ENCODE measurements at regions not wholly inside any gene's neighbourhood (a gene's known extent, or its start where the extent isn't known, plus 50 kb on each side); places are given as distances from the start of the nearest gene placed in this dataset.
A peak's percentile ranks its signal among the peaks of the same experiment; 100 is the strongest.

DNA sequence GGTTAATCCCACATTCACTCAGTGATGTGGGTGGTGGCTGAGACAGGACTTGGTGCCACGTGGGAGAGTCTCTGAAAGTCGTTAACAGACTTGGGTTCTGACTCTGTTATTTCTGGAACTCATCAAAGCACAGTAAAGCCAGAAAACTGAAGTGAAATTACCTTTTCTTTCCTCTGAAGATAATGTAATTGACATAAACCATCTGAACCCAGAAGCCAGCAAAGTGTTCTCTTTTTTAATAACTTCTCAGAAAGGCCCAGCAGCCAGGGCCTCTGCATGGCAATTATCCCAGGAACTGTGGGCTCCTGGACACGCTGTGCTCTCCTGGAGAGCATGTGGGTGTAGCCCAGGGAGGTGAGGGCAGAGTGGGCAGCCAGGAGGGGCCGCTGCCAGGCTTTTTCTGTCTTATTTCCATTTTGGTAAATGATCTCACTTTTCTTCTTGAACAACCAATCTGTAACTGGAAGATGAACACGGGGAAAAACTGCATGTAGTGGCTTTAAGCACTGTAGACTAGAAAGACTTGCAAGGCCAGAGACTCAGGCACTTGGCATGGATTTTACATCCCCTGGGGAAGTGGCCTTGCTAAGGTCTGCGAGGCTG, 444.1 kb upstream of the TMEM132C start:
- H3K27me3 ChIP-seq (replicated peaks; ENCODE audit: insufficient read depth), result no peaks in the 10 kb centered on the region
- intact Hi-C loops (cut with DNase I), result no loop called here
- no peaks in the 10 kb centered on the region for H3K36me3 ChIP-seq
- H3K9me3 ChIP-seq, result no peaks in the 10 kb centered on the region
- TF ChIP-seq POLR2AphosphoS5 (IDR thresholded peaks at IDR 0.05), result peak; percentile 29
- TF ChIP-seq, protein P1, sequence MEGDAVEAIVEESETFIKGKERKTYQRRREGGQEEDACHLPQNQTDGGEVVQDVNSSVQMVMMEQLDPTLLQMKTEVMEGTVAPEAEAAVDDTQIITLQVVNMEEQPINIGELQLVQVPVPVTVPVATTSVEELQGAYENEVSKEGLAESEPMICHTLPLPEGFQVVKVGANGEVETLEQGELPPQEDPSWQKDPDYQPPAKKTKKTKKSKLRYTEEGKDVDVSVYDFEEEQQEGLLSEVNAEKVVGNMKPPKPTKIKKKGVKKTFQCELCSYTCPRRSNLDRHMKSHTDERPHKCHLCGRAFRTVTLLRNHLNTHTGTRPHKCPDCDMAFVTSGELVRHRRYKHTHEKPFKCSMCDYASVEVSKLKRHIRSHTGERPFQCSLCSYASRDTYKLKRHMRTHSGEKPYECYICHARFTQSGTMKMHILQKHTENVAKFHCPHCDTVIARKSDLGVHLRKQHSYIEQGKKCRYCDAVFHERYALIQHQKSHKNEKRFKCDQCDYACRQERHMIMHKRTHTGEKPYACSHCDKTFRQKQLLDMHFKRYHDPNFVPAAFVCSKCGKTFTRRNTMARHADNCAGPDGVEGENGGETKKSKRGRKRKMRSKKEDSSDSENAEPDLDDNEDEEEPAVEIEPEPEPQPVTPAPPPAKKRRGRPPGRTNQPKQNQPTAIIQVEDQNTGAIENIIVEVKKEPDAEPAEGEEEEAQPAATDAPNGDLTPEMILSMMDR (IDR thresholded peaks at IDR 0.05), result no peak
- TF ChIP-seq POLR2A (IDR thresholded peaks at IDR 0.05), result no peak
- DNase-seq (ENCODE audit: low spot score), result no peak
- no peak overlapping the region for H3K27ac ChIP-seq
- no peak overlapping the region for H3K4me3 ChIP-seq
- no peaks in the 10 kb centered on the region for H3K4me1 ChIP-seq (replicated peaks)
- 43% methylated on average over 6 of the region's 6 CpGs for WGBS

DNA sequence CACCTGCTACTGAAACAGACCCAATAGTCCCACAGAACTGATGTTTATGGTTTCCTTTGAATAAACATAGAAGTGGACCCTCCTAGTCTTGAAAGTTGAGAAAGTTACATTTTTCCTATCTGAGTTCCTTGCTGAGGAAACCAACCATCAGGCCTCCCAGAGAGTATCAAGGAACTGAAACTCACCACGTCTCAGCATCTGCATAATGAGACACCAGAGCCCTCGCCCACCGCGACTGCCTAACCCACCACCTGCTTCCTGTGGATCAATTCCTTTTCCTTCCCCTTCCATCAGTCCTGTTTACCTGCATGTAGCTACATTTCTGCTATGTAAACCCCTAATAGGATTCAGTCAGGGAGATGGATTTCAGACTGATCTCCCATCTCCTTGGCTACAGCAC, 443.2 kb upstream of the TMEM132C start:
- no peaks in the 10 kb centered on the region for H3K27me3 ChIP-seq (replicated peaks; ENCODE audit: insufficient read depth)
- H3K9me3 ChIP-seq, result no peaks in the 10 kb centered on the region
- TF ChIP-seq, protein P1 (IDR thresholded peaks at IDR 0.05), result no peak
- TF ChIP-seq POLR2AphosphoS5 (IDR thresholded peaks at IDR 0.05) (no peak), POLR2A (IDR thresholded peaks at IDR 0.05) (no peak)
- intact Hi-C loops (cut with DNase I), result no loop called here
- DNase-seq (ENCODE audit: low spot score), result no peak
- WGBS, result 79% methylated on average over 4 of the region's 4 CpGs
- H3K36me3 ChIP-seq, result no peaks in the 10 kb centered on the region
- no peaks in the 10 kb centered on the region for H3K4me1 ChIP-seq (replicated peaks)
- no peak overlapping the region for H3K4me3 ChIP-seq
- no peak overlapping the region for H3K27ac ChIP-seq

DNA sequence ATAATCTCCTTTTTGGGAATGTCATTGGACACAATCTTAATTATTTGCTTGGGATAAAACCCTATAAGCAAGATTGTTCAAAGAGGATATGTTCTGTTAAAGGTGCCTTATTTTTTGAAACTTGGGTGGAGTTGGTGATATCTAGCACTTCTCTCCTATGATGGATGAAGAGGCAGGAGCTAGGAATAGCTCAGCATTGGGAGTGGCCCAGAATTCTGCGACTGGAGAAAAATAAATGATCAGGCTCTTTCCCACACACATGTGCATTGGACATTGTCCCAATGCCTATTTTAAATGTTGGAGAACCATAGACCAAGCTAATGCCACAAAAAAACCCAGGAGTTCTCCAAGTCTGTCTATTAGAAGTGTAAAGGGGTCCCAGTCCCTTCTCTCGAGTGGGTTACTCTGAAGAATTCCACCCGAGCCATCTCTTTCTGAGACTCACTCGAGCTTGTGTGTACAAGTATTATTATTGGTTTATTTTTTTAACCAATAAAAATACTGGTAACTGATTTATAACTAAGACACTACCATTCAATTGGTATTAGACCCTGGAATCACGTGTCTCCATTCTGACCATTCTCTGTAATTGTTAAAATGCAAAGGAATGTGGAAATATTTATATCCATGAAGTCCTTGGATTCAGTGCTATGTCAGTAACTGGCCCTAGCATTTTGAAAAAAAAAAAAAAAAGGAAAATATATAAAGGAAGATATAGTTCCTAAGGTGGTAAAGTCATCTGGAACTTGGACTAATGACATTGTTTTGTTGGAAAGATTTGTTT, 437.5 kb upstream of the TMEM132C start:
- no peak for DNase-seq (ENCODE audit: low spot score)
- H3K4me1 ChIP-seq (replicated peaks), result no peaks in the 10 kb centered on the region
- no peak overlapping the region for H3K27ac ChIP-seq
- no peaks in the 10 kb centered on the region for H3K27me3 ChIP-seq (replicated peaks; ENCODE audit: insufficient read depth)
- 37% methylated on average over 5 of the region's 5 CpGs for WGBS
- no peaks in the 10 kb centered on the region for H3K36me3 ChIP-seq
- H3K9me3 ChIP-seq, result no peaks in the 10 kb centered on the region
- no peak overlapping the region for H3K4me3 ChIP-seq
- TF ChIP-seq, protein P1 (IDR thresholded peaks at IDR 0.05), result no peak
- TF ChIP-seq POLR2AphosphoS5 (IDR thresholded peaks at IDR 0.05) (no peak), POLR2A (IDR thresholded peaks at IDR 0.05) (no peak)
- intact Hi-C loops (cut with DNase I), result no loop called here

DNA sequence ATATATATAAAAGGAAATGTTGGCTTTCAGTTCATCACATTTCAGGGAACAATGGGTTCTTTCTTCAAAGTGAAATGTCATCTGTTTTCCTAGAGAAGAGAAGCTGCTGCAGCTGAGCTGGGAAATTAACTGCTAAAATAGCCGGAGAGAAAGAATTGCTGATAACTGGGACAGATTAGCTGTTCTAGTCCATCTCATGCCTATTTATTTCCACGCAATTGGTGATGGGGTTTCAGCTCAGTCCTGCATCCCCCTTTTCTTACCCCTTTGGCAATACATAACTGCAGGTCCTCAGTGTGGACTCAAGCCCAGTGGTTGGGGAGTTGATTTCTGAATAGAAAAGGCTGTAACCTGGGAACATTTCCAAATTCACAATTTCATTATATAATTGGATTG, 436.9 kb upstream of the TMEM132C start:
- no peak overlapping the region for H3K27ac ChIP-seq
- WGBS, result 18% methylated on average over 2 of the region's 2 CpGs

More for the DNA sequence above, 436.9 kb upstream of the TMEM132C start:
- Histone ChIP-seq H3K4me1 (replicated peaks) (no peaks in the 10 kb centered on the region), H3K27me3 (replicated peaks; ENCODE audit: insufficient read depth) (no peaks in the 10 kb centered on the region), H3K4me3 (no peak overlapping the region), H3K36me3 (no peaks in the 10 kb centered on the region), H3K9me3 (no peaks in the 10 kb centered on the region)
- TF ChIP-seq POLR2AphosphoS5 (IDR thresholded peaks at IDR 0.05), result peak; percentile 19
- TF ChIP-seq, protein P1 (IDR thresholded peaks at IDR 0.05), result no peak
- no peak for DNase-seq (ENCODE audit: low spot score)
- intact Hi-C loops (cut with DNase I), result no loop called here

All from prostate gland (tissue), 2 donors.